ENCODE measurements at regions not wholly inside any gene's neighbourhood (a gene's known extent, or its start where the extent isn't known, plus 50 kb on each side); places are given as distances from the start of the nearest gene placed in this dataset.

DNA sequence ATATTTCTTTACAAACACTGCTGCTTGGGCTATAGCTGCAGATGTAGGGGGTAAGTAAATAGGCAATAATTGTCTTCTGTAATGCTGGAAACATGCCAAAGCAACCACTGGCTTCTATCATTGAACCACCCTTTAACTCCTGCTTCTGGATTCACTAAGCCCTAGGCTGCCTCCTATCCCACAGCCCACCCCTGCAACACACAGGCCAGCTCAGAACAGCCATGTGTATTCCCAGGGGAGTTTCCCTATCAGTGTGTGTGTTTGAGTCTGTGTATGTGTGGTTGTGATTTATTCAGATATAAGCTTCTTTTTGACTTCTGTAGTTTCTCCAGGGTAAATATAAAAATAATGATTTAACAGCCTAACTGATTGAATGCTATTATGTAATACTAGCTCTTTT, 291.3 kb downstream of the PCDH10 start:
- TF ChIP-seq POLR2A (IDR thresholded peaks at IDR 0.05) = no peak
- TF ChIP-seq, protein P1, sequence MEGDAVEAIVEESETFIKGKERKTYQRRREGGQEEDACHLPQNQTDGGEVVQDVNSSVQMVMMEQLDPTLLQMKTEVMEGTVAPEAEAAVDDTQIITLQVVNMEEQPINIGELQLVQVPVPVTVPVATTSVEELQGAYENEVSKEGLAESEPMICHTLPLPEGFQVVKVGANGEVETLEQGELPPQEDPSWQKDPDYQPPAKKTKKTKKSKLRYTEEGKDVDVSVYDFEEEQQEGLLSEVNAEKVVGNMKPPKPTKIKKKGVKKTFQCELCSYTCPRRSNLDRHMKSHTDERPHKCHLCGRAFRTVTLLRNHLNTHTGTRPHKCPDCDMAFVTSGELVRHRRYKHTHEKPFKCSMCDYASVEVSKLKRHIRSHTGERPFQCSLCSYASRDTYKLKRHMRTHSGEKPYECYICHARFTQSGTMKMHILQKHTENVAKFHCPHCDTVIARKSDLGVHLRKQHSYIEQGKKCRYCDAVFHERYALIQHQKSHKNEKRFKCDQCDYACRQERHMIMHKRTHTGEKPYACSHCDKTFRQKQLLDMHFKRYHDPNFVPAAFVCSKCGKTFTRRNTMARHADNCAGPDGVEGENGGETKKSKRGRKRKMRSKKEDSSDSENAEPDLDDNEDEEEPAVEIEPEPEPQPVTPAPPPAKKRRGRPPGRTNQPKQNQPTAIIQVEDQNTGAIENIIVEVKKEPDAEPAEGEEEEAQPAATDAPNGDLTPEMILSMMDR (IDR thresholded peaks at IDR 0.05) = no peak
- Histone ChIP-seq H3K27ac (no peak overlapping the region), H3K9me3 (no peaks in the 10 kb centered on the region), H3K36me3 (no peaks in the 10 kb centered on the region), H3K27me3 (no peaks in the 10 kb centered on the region), H3K4me3 (no peak overlapping the region), H3K4me1 (no peaks in the 10 kb centered on the region)
- DNase-seq = no peak
- intact Hi-C loops (cut with DNase I) = no loop called here

GRCh38 chr4:133439830-133440229, 290.7 kb downstream of the PCDH10 start:
- H3K27me3 ChIP-seq = no peaks in the 10 kb centered on the region
- TF ChIP-seq, protein P1 (IDR thresholded peaks at IDR 0.05) = no peak
- TF ChIP-seq POLR2A (IDR thresholded peaks at IDR 0.05) = no peak
- no peaks in the 10 kb centered on the region for H3K4me1 ChIP-seq
- H3K9me3 ChIP-seq = no peaks in the 10 kb centered on the region
- no peak for DNase-seq
- 83 to 96% methylated on average over 2 of the region's 2 CpGs for WGBS, 2 donors
- H3K36me3 ChIP-seq = no peaks in the 10 kb centered on the region
- intact Hi-C loops (cut with DNase I) = no loop called here
- no peak overlapping the region for H3K27ac ChIP-seq
- no peak overlapping the region for H3K4me3 ChIP-seq

GRCh38 chr4:133424605-133425004, 275.5 kb downstream of the PCDH10 start:
- no peaks in the 10 kb centered on the region for H3K4me1 ChIP-seq
- intact Hi-C loops (cut with DNase I) = no loop called here
- no peaks in the 10 kb centered on the region for H3K36me3 ChIP-seq
- H3K9me3 ChIP-seq = no peaks in the 10 kb centered on the region
- no peaks in the 10 kb centered on the region for H3K27me3 ChIP-seq
- WGBS, 2 donors = 56 to 69% methylated on average over 4 of the region's 4 CpGs
- no peak overlapping the region for H3K4me3 ChIP-seq
- no peak for TF ChIP-seq POLR2A (IDR thresholded peaks at IDR 0.05)
- TF ChIP-seq, protein P1 (IDR thresholded peaks at IDR 0.05) = no peak
- DNase-seq = no peak
- H3K27ac ChIP-seq = no peak overlapping the region

DNA sequence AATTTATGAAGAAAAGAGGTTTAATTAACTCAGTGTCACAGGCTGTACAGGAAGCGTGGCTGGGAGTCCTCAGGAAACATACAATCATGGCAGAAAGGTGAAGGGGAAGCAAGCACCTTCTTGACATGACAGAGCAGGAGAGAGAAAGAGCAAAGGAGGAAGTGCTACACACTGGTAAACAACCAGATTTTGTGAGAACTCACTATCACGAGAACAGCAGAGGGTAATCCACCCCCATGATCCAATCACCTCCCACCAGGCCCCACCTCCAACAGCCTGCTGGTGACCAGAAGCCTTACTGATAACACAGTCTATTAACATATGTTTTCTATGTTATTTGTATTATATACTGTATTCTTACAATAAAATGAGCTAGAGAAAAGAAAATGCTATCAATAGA, 254.8 kb downstream of the PCDH10 start:
- intact Hi-C loops (cut with DNase I) = no loop called here
- no peak for DNase-seq
- Histone ChIP-seq H3K27me3 (no peaks in the 10 kb centered on the region), H3K27ac (no peak overlapping the region), H3K9me3 (no peaks in the 10 kb centered on the region), H3K36me3 (no peaks in the 10 kb centered on the region), H3K4me3 (no peak overlapping the region), H3K4me1 (no peaks in the 10 kb centered on the region)
- TF ChIP-seq POLR2A (IDR thresholded peaks at IDR 0.05) = no peak
- TF ChIP-seq, protein P1 (IDR thresholded peaks at IDR 0.05) = no peak
- 23 to 53% methylated on average over 2 of the region's 2 CpGs for WGBS, 2 donors

GRCh38 chr4:133402616-133403015, 253.5 kb downstream of the PCDH10 start:
- no peak for DNase-seq
- TF ChIP-seq POLR2A (IDR thresholded peaks at IDR 0.05) = no peak
- TF ChIP-seq, protein P1 (IDR thresholded peaks at IDR 0.05) = no peak
- Histone ChIP-seq H3K9me3 (no peaks in the 10 kb centered on the region), H3K27ac (no peak overlapping the region), H3K4me1 (no peaks in the 10 kb centered on the region), H3K27me3 (no peaks in the 10 kb centered on the region), H3K36me3 (no peaks in the 10 kb centered on the region), H3K4me3 (no peak overlapping the region)
- intact Hi-C loops (cut with DNase I) = no loop called here
- WGBS, 2 donors = 74 to 86% methylated on average over 1 of the region's 1 CpG
